Neural cell (in vitro differentiated cells): ENCODE measurements at regions not wholly inside any gene's neighbourhood (a gene's known extent, or its start where the extent isn't known, plus 50 kb on each side); places are given as distances from the start of the nearest gene placed in this dataset.

ENCODE experiments used
- H2AFZ ChIP-seq: fragments of 200-600, 300-800 bp; sonication (generic), shearing (Covaris generic); 2 replicates; pipeline ENCODE4 v1.6.0; 2014; ENCODE audit warnings: low read depth, mild to moderate bottlenecking, antibody characterized with exemption, low read length, moderate library complexity
- H3F3A ChIP-seq: fragments of 200-600 bp; shearing (Covaris generic); 2 replicates; pipeline ENCODE4 v1.6.1; 2016; ENCODE audit warnings: mild to moderate bottlenecking, moderate library complexity, mixed read lengths, antibody characterized with exemption, low read length; ENCODE audit not compliant: insufficient read depth, poor library complexity, severe bottlenecking
- H3K27ac ChIP-seq: fragments of 200-600, 300-800 bp; sonication (generic), shearing (Covaris generic); 2 replicates; pipeline ENCODE4 v1.5.1; 2014; ENCODE audit warnings: mild to moderate bottlenecking, low read length, moderate library complexity
- H3K27me3 ChIP-seq: fragments of 300-800, 200-600 bp; sonication (generic), shearing (Covaris generic); 2 replicates; pipeline ENCODE4 v1.6.0; 2014; ENCODE audit warnings: mild to moderate bottlenecking, low read depth, low read length, moderate library complexity; ENCODE audit not compliant: insufficient read depth
- H3K36me3 ChIP-seq: fragments of 300-800, 200-600 bp; sonication (generic), shearing (Covaris generic); 2 replicates; pipeline ENCODE4 v1.5.1; 2014; ENCODE audit warnings: mild to moderate bottlenecking, antibody characterized with exemption, low read length, moderate library complexity; ENCODE audit not compliant: insufficient read depth
- H3K4me2 ChIP-seq: fragments of 300-800, 200-600 bp; sonication (generic), shearing (Covaris generic); 2 replicates; pipeline ENCODE4 v1.6.0; 2014; ENCODE audit warnings: mild to moderate bottlenecking, low read length
- H3K4me3 ChIP-seq: fragments of 300-800, 200-600 bp; sonication (generic), shearing (Covaris generic); 2 replicates; pipeline ENCODE4 v1.5.1; 2014; ENCODE audit warnings: mild to moderate bottlenecking, low read length, moderate library complexity
- H3K79me2 ChIP-seq: fragments of 200-600 bp; shearing (Covaris generic); replicated peaks from 2 replicates; pipeline ENCODE4 v1.6.0; 2014; ENCODE audit warnings: mild to moderate bottlenecking, low read length, moderate library complexity; ENCODE audit not compliant: insufficient read depth
- H3K9ac ChIP-seq: fragments of 300-800, 200-600 bp; sonication (generic), shearing (Covaris generic); 2 replicates; pipeline ENCODE4 v1.6.1; 2016; ENCODE audit warnings: mild to moderate bottlenecking, low read length, mixed read lengths
- H3K9me2 ChIP-seq: fragments of 200-600 bp; shearing (Covaris generic); 2 replicates; pipeline ENCODE4 v1.6.1; 2016; ENCODE audit warnings: mild to moderate bottlenecking, low read length, mixed read lengths; ENCODE audit not compliant: insufficient read depth
- H3K9me3 ChIP-seq: fragments of 200-600, 300-800 bp; sonication (generic), shearing (Covaris generic); 2 replicates; pipeline ENCODE4 v1.6.1; 2016; ENCODE audit warnings: mild to moderate bottlenecking, mixed run types, low read length, moderate library complexity, mixed read lengths
- H4K20me1 ChIP-seq: fragments of 200-600 bp; shearing (Covaris generic); 2 replicates; pipeline ENCODE4 v1.6.1; 2016; ENCODE audit warnings: mild to moderate bottlenecking, mixed run types; ENCODE audit not compliant: insufficient read depth
- EP300 ChIP-seq: fragments of 450-650 bp; conservative IDR thresholded peaks from 2 replicates; pipeline ENCODE4 v1.6.1; 2014; ENCODE audit warnings: antibody characterized with exemption, mild to moderate bottlenecking, moderate library complexity; ENCODE audit not compliant: poor library complexity, severe bottlenecking
- EZH2 ChIP-seq: fragments of 200-600, 300-800 bp; shearing (Covaris generic), sonication (generic); IDR thresholded peaks from 2 replicates; pipeline ENCODE4 v1.6.1; 2014; ENCODE audit warnings: antibody characterized with exemption, low read length, borderline replicate concordance, mild to moderate bottlenecking; ENCODE audit not compliant: insufficient read depth, poor library complexity, severe bottlenecking
- MXI1 ChIP-seq: fragments of 450-650 bp; conservative IDR thresholded peaks from 2 replicates; pipeline ENCODE4 v1.6.1; 2014; ENCODE audit warnings: antibody characterized with exemption, mild to moderate bottlenecking; ENCODE audit not compliant: poor library complexity, severe bottlenecking
- POLR2AphosphoS5 ChIP-seq: IDR thresholded peaks from 2 replicates; pipeline ENCODE4 v1.6.1; 2012
- RAD21 ChIP-seq: fragments of 450-650 bp; conservative IDR thresholded peaks from 2 replicates; pipeline ENCODE4 v1.6.1; 2014; ENCODE audit warnings: antibody characterized with exemption, mild to moderate bottlenecking, moderate library complexity
- SMC3 ChIP-seq: fragments of 450-650 bp; conservative IDR thresholded peaks from 2 replicates; pipeline ENCODE4 v1.6.1; 2014; ENCODE audit warnings: antibody characterized with exemption, mild to moderate bottlenecking, moderate library complexity; ENCODE audit not compliant: poor library complexity
- TAF1 ChIP-seq: IDR thresholded peaks from 2 replicates; pipeline ENCODE4 v1.6.1; 2012; ENCODE audit warnings: low read depth
- TF ChIP-seq, protein P1 (sequence below): fragments of 450-650 bp; IDR thresholded peaks from 2 replicates; pipeline ENCODE4 v1.5.1; 2014; ENCODE audit warnings: antibody characterized with exemption, mild to moderate bottlenecking, moderate library complexity; ENCODE audit not compliant: poor library complexity, severe bottlenecking
- TF ChIP-seq, protein P2 (sequence below): IDR thresholded peaks from 2 replicates; pipeline ENCODE4 v1.6.1; 2012; ENCODE audit warnings: borderline replicate concordance

DNA sequence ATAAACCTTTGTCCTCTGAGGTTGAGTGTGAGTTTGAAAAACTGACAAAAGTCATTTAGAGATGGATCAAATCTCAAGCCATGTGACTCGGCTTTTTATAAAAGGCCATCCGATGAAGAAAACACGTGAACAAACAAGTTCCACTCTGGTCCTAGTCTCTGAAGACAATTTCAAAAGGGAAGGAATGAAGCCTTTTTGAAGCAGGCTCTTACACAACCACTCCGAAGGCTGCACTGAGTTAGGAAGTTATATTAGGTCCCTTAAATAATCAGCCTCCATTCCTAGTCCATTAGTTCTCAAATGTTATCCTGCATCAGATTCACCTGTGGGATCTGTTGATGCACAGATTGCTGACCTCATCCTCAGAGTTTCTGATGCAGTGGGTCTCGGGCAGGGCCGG is 166.6 kb upstream of the HMHB1 start:
- Histone ChIP-seq H3K9me2 (no peaks in the 10 kb centered on the region), H3K9me3 (no peaks in the 10 kb centered on the region), H2AFZ (no peak overlapping the region), H3K4me2 (no peak overlapping the region), H3K79me2 (no peaks in the 10 kb centered on the region), H3K4me3 (no peak overlapping the region), H3K9ac (no peak overlapping the region), H3K27me3 (no peaks in the 10 kb centered on the region), H3K36me3 (no peaks in the 10 kb centered on the region), H4K20me1 (no peaks in the 10 kb centered on the region), H3K27ac (no peak overlapping the region), H3F3A (no peaks in the 10 kb centered on the region)
- no peak for TF ChIP-seq TAF1
- TF ChIP-seq POLR2AphosphoS5: no peak
- TF ChIP-seq EZH2: no peak
- TF ChIP-seq, protein P1, sequence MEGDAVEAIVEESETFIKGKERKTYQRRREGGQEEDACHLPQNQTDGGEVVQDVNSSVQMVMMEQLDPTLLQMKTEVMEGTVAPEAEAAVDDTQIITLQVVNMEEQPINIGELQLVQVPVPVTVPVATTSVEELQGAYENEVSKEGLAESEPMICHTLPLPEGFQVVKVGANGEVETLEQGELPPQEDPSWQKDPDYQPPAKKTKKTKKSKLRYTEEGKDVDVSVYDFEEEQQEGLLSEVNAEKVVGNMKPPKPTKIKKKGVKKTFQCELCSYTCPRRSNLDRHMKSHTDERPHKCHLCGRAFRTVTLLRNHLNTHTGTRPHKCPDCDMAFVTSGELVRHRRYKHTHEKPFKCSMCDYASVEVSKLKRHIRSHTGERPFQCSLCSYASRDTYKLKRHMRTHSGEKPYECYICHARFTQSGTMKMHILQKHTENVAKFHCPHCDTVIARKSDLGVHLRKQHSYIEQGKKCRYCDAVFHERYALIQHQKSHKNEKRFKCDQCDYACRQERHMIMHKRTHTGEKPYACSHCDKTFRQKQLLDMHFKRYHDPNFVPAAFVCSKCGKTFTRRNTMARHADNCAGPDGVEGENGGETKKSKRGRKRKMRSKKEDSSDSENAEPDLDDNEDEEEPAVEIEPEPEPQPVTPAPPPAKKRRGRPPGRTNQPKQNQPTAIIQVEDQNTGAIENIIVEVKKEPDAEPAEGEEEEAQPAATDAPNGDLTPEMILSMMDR: no peak
- TF ChIP-seq EP300: no peak
- no peak for TF ChIP-seq RAD21
- TF ChIP-seq MXI1: no peak
- no peak for TF ChIP-seq SMC3
- TF ChIP-seq, protein P2, sequence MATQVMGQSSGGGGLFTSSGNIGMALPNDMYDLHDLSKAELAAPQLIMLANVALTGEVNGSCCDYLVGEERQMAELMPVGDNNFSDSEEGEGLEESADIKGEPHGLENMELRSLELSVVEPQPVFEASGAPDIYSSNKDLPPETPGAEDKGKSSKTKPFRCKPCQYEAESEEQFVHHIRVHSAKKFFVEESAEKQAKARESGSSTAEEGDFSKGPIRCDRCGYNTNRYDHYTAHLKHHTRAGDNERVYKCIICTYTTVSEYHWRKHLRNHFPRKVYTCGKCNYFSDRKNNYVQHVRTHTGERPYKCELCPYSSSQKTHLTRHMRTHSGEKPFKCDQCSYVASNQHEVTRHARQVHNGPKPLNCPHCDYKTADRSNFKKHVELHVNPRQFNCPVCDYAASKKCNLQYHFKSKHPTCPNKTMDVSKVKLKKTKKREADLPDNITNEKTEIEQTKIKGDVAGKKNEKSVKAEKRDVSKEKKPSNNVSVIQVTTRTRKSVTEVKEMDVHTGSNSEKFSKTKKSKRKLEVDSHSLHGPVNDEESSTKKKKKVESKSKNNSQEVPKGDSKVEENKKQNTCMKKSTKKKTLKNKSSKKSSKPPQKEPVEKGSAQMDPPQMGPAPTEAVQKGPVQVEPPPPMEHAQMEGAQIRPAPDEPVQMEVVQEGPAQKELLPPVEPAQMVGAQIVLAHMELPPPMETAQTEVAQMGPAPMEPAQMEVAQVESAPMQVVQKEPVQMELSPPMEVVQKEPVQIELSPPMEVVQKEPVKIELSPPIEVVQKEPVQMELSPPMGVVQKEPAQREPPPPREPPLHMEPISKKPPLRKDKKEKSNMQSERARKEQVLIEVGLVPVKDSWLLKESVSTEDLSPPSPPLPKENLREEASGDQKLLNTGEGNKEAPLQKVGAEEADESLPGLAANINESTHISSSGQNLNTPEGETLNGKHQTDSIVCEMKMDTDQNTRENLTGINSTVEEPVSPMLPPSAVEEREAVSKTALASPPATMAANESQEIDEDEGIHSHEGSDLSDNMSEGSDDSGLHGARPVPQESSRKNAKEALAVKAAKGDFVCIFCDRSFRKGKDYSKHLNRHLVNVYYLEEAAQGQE: no peak

DNA sequence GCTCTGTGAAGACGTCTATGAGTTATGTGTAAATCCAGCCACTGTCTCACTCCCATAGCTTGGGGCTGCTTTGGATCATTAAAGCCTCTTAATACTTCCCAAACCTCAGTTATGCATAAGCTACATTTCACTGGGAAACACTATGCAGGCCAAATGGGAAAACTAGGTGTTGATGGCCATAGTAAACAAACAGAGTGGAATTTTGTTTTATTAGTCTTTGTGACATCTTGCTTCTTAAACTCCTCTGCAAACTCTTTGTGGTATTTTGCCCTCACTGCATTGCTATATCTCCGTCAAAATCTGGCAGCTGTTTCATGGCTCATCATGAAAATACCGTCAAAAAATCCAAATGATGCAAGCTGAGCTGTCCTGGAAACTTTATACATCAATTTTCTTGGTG is 167.2 kb upstream of the HMHB1 start:
- H3K4me3 ChIP-seq: no peak overlapping the region
- H3F3A ChIP-seq: no peaks in the 10 kb centered on the region
- H3K79me2 ChIP-seq: no peaks in the 10 kb centered on the region
- H3K9me3 ChIP-seq: no peaks in the 10 kb centered on the region
- H3K9ac ChIP-seq: no peak overlapping the region
- H4K20me1 ChIP-seq: no peaks in the 10 kb centered on the region
- H3K9me2 ChIP-seq: no peaks in the 10 kb centered on the region
- H2AFZ ChIP-seq: no peak overlapping the region
- H3K27me3 ChIP-seq: no peaks in the 10 kb centered on the region
- no peak overlapping the region for H3K27ac ChIP-seq
- TF ChIP-seq, protein P1: no peak
- TF ChIP-seq MXI1 (no peak), TAF1 (no peak), SMC3 (no peak), POLR2AphosphoS5 (no peak)
- no peak overlapping the region for H3K4me2 ChIP-seq
- H3K36me3 ChIP-seq: no peaks in the 10 kb centered on the region
